ENCODE measurements at regions not wholly inside any gene's neighbourhood (a gene's known extent, or its start where the extent isn't known, plus 50 kb on each side); places are given as distances from the start of the nearest gene placed in this dataset.

GRCh38 chr20:24151621-24152294 lies 163.2 kb upstream of the GGTLC1 start:
- H3K9ac ChIP-seq (ENCODE audit: low read length): no peak overlapping the region
- DNase-seq: no peak

GRCh38 chr20:24150406-24150805 lies 161.8 kb upstream of the GGTLC1 start:
- H4K20me1 ChIP-seq (ENCODE audit: insufficient read depth, low read depth, low read length): no peaks in the 10 kb centered on the region; the same call in 1 of the 2 replicates
- no peak overlapping the region for H3K27ac ChIP-seq (ENCODE audit: low read length)
- DNase-seq: no peak
- no peak overlapping the region for H2AFZ ChIP-seq (ENCODE audit: low read length)
- no peaks in the 10 kb centered on the region for H3K79me2 ChIP-seq (ENCODE audit: low read length)
- H3K27me3 ChIP-seq (ENCODE audit: low read length): no peaks in the 10 kb centered on the region
- no peak overlapping the region for H3K4me3 ChIP-seq (ENCODE audit: low read length)
- H3K9ac ChIP-seq (ENCODE audit: low read length): no peak overlapping the region
- no peaks in the 10 kb centered on the region for H3K9me3 ChIP-seq (ENCODE audit: low read length)
- H3K4me1 ChIP-seq (ENCODE audit: low read length): no peaks in the 10 kb centered on the region
- no peaks in the 10 kb centered on the region for H3K36me3 ChIP-seq (ENCODE audit: insufficient read depth, low read length)
- no peaks in the 10 kb centered on the region for H3K9me2 ChIP-seq (replicated peaks; ENCODE audit: insufficient read depth, low read length)
- H3K4me2 ChIP-seq (ENCODE audit: low read depth, low read length, poor library complexity, severe bottlenecking): no peak overlapping the region

More at GRCh38 chr20:24151621-24152294, 163.2 kb upstream of the GGTLC1 start:
- Histone ChIP-seq H3K4me3 (ENCODE audit: low read length) (no peak overlapping the region), H3K4me1 (ENCODE audit: low read length) (no peaks in the 10 kb centered on the region), H2AFZ (ENCODE audit: low read length) (no peak overlapping the region), H3K9me3 (ENCODE audit: low read length) (no peaks in the 10 kb centered on the region), H3K79me2 (ENCODE audit: low read length) (no peaks in the 10 kb centered on the region), H3K27me3 (ENCODE audit: low read length) (no peaks in the 10 kb centered on the region), H3K36me3 (ENCODE audit: insufficient read depth, low read length) (no peaks in the 10 kb centered on the region), H4K20me1 (ENCODE audit: insufficient read depth, low read depth, low read length) (no peaks in the 10 kb centered on the region; the same call in 1 of the 2 replicates), H3K27ac (ENCODE audit: low read length) (no peak overlapping the region), H3K4me2 (ENCODE audit: low read depth, low read length, poor library complexity, severe bottlenecking) (no peak overlapping the region), H3K9me2 (replicated peaks; ENCODE audit: insufficient read depth, low read length) (no peaks in the 10 kb centered on the region)

GRCh38 chr20:24149881-24150307 lies 161.3 kb upstream of the GGTLC1 start:
- no peaks in the 10 kb centered on the region for H3K27me3 ChIP-seq (ENCODE audit: low read length)
- H3K27ac ChIP-seq (ENCODE audit: low read length): no peak overlapping the region
- DNase-seq: peak; percentile 63
- H3K9ac ChIP-seq (ENCODE audit: low read length): no peak overlapping the region
- no peaks in the 10 kb centered on the region; the same call in 1 of the 2 replicates for H4K20me1 ChIP-seq (ENCODE audit: insufficient read depth, low read depth, low read length)
- H3K9me2 ChIP-seq (replicated peaks; ENCODE audit: insufficient read depth, low read length): no peaks in the 10 kb centered on the region
- H3K36me3 ChIP-seq (ENCODE audit: insufficient read depth, low read length): no peaks in the 10 kb centered on the region
- H3K9me3 ChIP-seq (ENCODE audit: low read length): no peaks in the 10 kb centered on the region
- H3K4me3 ChIP-seq (ENCODE audit: low read length): no peak overlapping the region
- no peaks in the 10 kb centered on the region for H3K4me1 ChIP-seq (ENCODE audit: low read length)
- H3K4me2 ChIP-seq (ENCODE audit: low read depth, low read length, poor library complexity, severe bottlenecking): no peak overlapping the region
- H2AFZ ChIP-seq (ENCODE audit: low read length): no peak overlapping the region
- H3K79me2 ChIP-seq (ENCODE audit: low read length): no peaks in the 10 kb centered on the region

- Histone ChIP-seq H3K27ac (ENCODE audit: low read length) (no peak overlapping the region), H3K4me3 (ENCODE audit: low read length) (no peak overlapping the region), H3K36me3 (ENCODE audit: insufficient read depth, low read length) (no peaks in the 10 kb centered on the region), H3K4me1 (ENCODE audit: low read length) (no peaks in the 10 kb centered on the region), H4K20me1 (ENCODE audit: insufficient read depth, low read depth, low read length) (no peaks in the 10 kb centered on the region; the same call in 1 of the 2 replicates), H3K9me2 (replicated peaks; ENCODE audit: insufficient read depth, low read length) (no peaks in the 10 kb centered on the region), H3K79me2 (ENCODE audit: low read length) (no peaks in the 10 kb centered on the region), H3K4me2 (ENCODE audit: low read depth, low read length, poor library complexity, severe bottlenecking) (no peak overlapping the region), H2AFZ (ENCODE audit: low read length) (no peak overlapping the region), H3K27me3 (ENCODE audit: low read length) (no peaks in the 10 kb centered on the region), H3K9me3 (ENCODE audit: low read length) (no peaks in the 10 kb centered on the region), H3K9ac (ENCODE audit: low read length) (no peak overlapping the region)
- no peak for DNase-seq
Observed at GRCh38 chr20:24149175-24149574, 160.6 kb upstream of the GGTLC1 start.

GRCh38 chr20:24148372-24148771 lies 159.8 kb upstream of the GGTLC1 start:
- Histone ChIP-seq H4K20me1 (ENCODE audit: insufficient read depth, low read depth, low read length) (no peaks in the 10 kb centered on the region; the same call in 1 of the 2 replicates), H3K27me3 (ENCODE audit: low read length) (no peaks in the 10 kb centered on the region), H3K4me1 (ENCODE audit: low read length) (no peaks in the 10 kb centered on the region), H3K9ac (ENCODE audit: low read length) (no peak overlapping the region), H3K4me2 (ENCODE audit: low read depth, low read length, poor library complexity, severe bottlenecking) (no peak overlapping the region), H3K36me3 (ENCODE audit: insufficient read depth, low read length) (no peaks in the 10 kb centered on the region), H3K9me2 (replicated peaks; ENCODE audit: insufficient read depth, low read length) (no peaks in the 10 kb centered on the region), H3K27ac (ENCODE audit: low read length) (no peak overlapping the region), H3K4me3 (ENCODE audit: low read length) (no peak overlapping the region), H3K79me2 (ENCODE audit: low read length) (no peaks in the 10 kb centered on the region), H2AFZ (ENCODE audit: low read length) (no peak overlapping the region), H3K9me3 (ENCODE audit: low read length) (no peaks in the 10 kb centered on the region)
- DNase-seq: no peak

- no peaks in the 10 kb centered on the region for H3K9me3 ChIP-seq (ENCODE audit: low read length)
- H3K9ac ChIP-seq (ENCODE audit: low read length): no peak overlapping the region
Observed at GRCh38 chr20:24147961-24148360, 159.4 kb upstream of the GGTLC1 start.

GRCh38 chr20:24147479-24147878 lies 158.9 kb upstream of the GGTLC1 start:
- Histone ChIP-seq H3K9me2 (replicated peaks; ENCODE audit: insufficient read depth, low read length) (no peaks in the 10 kb centered on the region), H3K4me1 (ENCODE audit: low read length) (no peaks in the 10 kb centered on the region), H3K9ac (ENCODE audit: low read length) (no peak overlapping the region), H3K4me3 (ENCODE audit: low read length) (no peak overlapping the region), H4K20me1 (ENCODE audit: insufficient read depth, low read depth, low read length) (no peaks in the 10 kb centered on the region; the same call in 1 of the 2 replicates), H3K9me3 (ENCODE audit: low read length) (no peaks in the 10 kb centered on the region), H3K27ac (ENCODE audit: low read length) (no peak overlapping the region), H3K27me3 (ENCODE audit: low read length) (no peaks in the 10 kb centered on the region), H3K36me3 (ENCODE audit: insufficient read depth, low read length) (no peaks in the 10 kb centered on the region), H2AFZ (ENCODE audit: low read length) (no peak overlapping the region), H3K79me2 (ENCODE audit: low read length) (no peaks in the 10 kb centered on the region), H3K4me2 (ENCODE audit: low read depth, low read length, poor library complexity, severe bottlenecking) (no peak overlapping the region)
- no peak for DNase-seq

More at GRCh38 chr20:24147961-24148360, 159.4 kb upstream of the GGTLC1 start:
- no peak overlapping the region for H3K4me3 ChIP-seq (ENCODE audit: low read length)
- no peak for DNase-seq
- no peak overlapping the region for H2AFZ ChIP-seq (ENCODE audit: low read length)
- no peaks in the 10 kb centered on the region for H3K9me2 ChIP-seq (replicated peaks; ENCODE audit: insufficient read depth, low read length)
- H3K4me1 ChIP-seq (ENCODE audit: low read length): no peaks in the 10 kb centered on the region
- no peak overlapping the region for H3K4me2 ChIP-seq (ENCODE audit: low read depth, low read length, poor library complexity, severe bottlenecking)
- no peaks in the 10 kb centered on the region; the same call in 1 of the 2 replicates for H4K20me1 ChIP-seq (ENCODE audit: insufficient read depth, low read depth, low read length)
- no peaks in the 10 kb centered on the region for H3K79me2 ChIP-seq (ENCODE audit: low read length)
- H3K27ac ChIP-seq (ENCODE audit: low read length): no peak overlapping the region
- H3K27me3 ChIP-seq (ENCODE audit: low read length): no peaks in the 10 kb centered on the region
- no peaks in the 10 kb centered on the region for H3K36me3 ChIP-seq (ENCODE audit: insufficient read depth, low read length)

- no peaks in the 10 kb centered on the region for H3K36me3 ChIP-seq (ENCODE audit: insufficient read depth, low read length)
- H3K4me1 ChIP-seq (ENCODE audit: low read length): no peaks in the 10 kb centered on the region
Observed at GRCh38 chr20:24146231-24146634, 157.7 kb upstream of the GGTLC1 start.

More at GRCh38 chr20:24146231-24146634, 157.7 kb upstream of the GGTLC1 start:
- Histone ChIP-seq H3K4me2 (ENCODE audit: low read depth, low read length, poor library complexity, severe bottlenecking) (no peak overlapping the region), H3K79me2 (ENCODE audit: low read length) (no peaks in the 10 kb centered on the region), H3K4me3 (ENCODE audit: low read length) (no peak overlapping the region), H3K9me3 (ENCODE audit: low read length) (no peaks in the 10 kb centered on the region), H2AFZ (ENCODE audit: low read length) (no peak overlapping the region), H3K9me2 (replicated peaks; ENCODE audit: insufficient read depth, low read length) (no peaks in the 10 kb centered on the region), H3K9ac (ENCODE audit: low read length) (no peak overlapping the region), H4K20me1 (ENCODE audit: insufficient read depth, low read depth, low read length) (no peaks in the 10 kb centered on the region; the same call in 1 of the 2 replicates), H3K27ac (ENCODE audit: low read length) (no peak overlapping the region), H3K27me3 (ENCODE audit: low read length) (no peaks in the 10 kb centered on the region)
- no peak for DNase-seq
